ENCODE measurements at regions not wholly inside any gene's neighbourhood (a gene's known extent, or its start where the extent isn't known, plus 50 kb on each side); places are given as distances from the start of the nearest gene placed in this dataset.

- no peak for DNase-seq (ENCODE audit: low read depth, low spot score)
Observed at GRCh38 chr5:158369241-158369640, 510.3 kb upstream of the CLINT1 start.

- DNase-seq (ENCODE audit: low read depth, low spot score) = no peak
Observed at GRCh38 chr5:158368686-158369085, 509.7 kb upstream of the CLINT1 start.

- no peak for DNase-seq (ENCODE audit: low read depth, low spot score)
Observed at GRCh38 chr5:158364367-158364766, 505.4 kb upstream of the CLINT1 start.

- DNase-seq (ENCODE audit: low read depth, low spot score) = no peak
Observed at GRCh38 chr5:158354958-158355357, 496.0 kb upstream of the CLINT1 start.

GRCh38 chr5:158351485-158352125 is 492.7 kb upstream of the CLINT1 start:
- no peak for DNase-seq (ENCODE audit: low read depth, low spot score)

- no peak for DNase-seq (ENCODE audit: low read depth, low spot score)
Observed at GRCh38 chr5:158349987-158350386, 491.0 kb upstream of the CLINT1 start.

GRCh38 chr5:158344376-158344775 is 485.4 kb upstream of the CLINT1 start:
- DNase-seq (ENCODE audit: low read depth, low spot score) = no peak

- no peak for DNase-seq (ENCODE audit: low read depth, low spot score)
Observed at GRCh38 chr5:158340608-158341007, 481.7 kb upstream of the CLINT1 start.

- DNase-seq (ENCODE audit: low read depth, low spot score) = no peak
Observed at GRCh38 chr5:158326256-158326655, 467.3 kb upstream of the CLINT1 start.

- DNase-seq (ENCODE audit: low read depth, low spot score) = no peak
Observed at GRCh38 chr5:158324236-158324635, 465.3 kb upstream of the CLINT1 start.

- no peak for DNase-seq (ENCODE audit: low read depth, low spot score)
Observed at GRCh38 chr5:158322620-158323019, 463.7 kb upstream of the CLINT1 start.

GRCh38 chr5:158320934-158321333 is 462.0 kb upstream of the CLINT1 start:
- DNase-seq (ENCODE audit: low read depth, low spot score) = no peak

GRCh38 chr5:158320178-158320674 is 461.3 kb upstream of the CLINT1 start:
- no peak for DNase-seq (ENCODE audit: low read depth, low spot score)

GRCh38 chr5:158317507-158317906 is 458.6 kb upstream of the CLINT1 start:
- no peak for DNase-seq (ENCODE audit: low read depth, low spot score)

GRCh38 chr5:158313733-158314464 is 455.0 kb upstream of the CLINT1 start:
- no peak for DNase-seq (ENCODE audit: low read depth, low spot score)

- no peak for DNase-seq (ENCODE audit: low read depth, low spot score)
Observed at GRCh38 chr5:158313027-158313732, 454.2 kb upstream of the CLINT1 start.

- no peak for DNase-seq (ENCODE audit: low read depth, low spot score)
Observed at GRCh38 chr5:158309088-158309807, 450.3 kb upstream of the CLINT1 start.

GRCh38 chr5:158308429-158309025 is 449.6 kb upstream of the CLINT1 start:
- DNase-seq (ENCODE audit: low read depth, low spot score) = no peak

GRCh38 chr5:158305861-158306260 is 446.9 kb upstream of the CLINT1 start:
- DNase-seq (ENCODE audit: low read depth, low spot score) = no peak

GRCh38 chr5:158304607-158305006 is 445.7 kb upstream of the CLINT1 start:
- no peak for DNase-seq (ENCODE audit: low read depth, low spot score)

GRCh38 chr5:158303883-158304282 is 444.9 kb upstream of the CLINT1 start:
- DNase-seq (ENCODE audit: low read depth, low spot score) = no peak

All from activated CD4-positive, CD25-positive, alpha-beta regulatory T cell treated with anti-CD3 and anti-CD28 coated beads, Interleukin-2, amount 50 U/mL, for 16 hours (primary cell).